ENCODE measurements at regions not wholly inside any gene's neighbourhood (a gene's known extent, or its start where the extent isn't known, plus 50 kb on each side); places are given as distances from the start of the nearest gene placed in this dataset.

GRCh38 chr7:15863951-15864625 lies 177.6 kb upstream of the MEOX2 start:
- no peak overlapping the region for H3K27ac ChIP-seq (ENCODE audit: low read depth, low read length)
- H3K36me3 ChIP-seq (ENCODE audit: control insufficient read depth, low read length), result no peaks in the 10 kb centered on the region
- TF ChIP-seq EZH2phosphoT487 (IDR thresholded peaks at IDR 0.05; ENCODE audit: borderline replicate concordance, low read length), result no peak
- H3K9me2 ChIP-seq (replicated peaks; ENCODE audit: control insufficient read depth, low read length), result 0 out of 2 replicates have a peak, but pooled peaks cover 3% of the 10 kb centered on the region
- no peaks in the 10 kb centered on the region for H3K9me3 ChIP-seq (ENCODE audit: control insufficient read depth, insufficient read depth, low read length)
- H3K27me3 ChIP-seq (ENCODE audit: control insufficient read depth, low read length), result no peaks in the 10 kb centered on the region
- no peaks in the 10 kb centered on the region for H3K4me1 ChIP-seq (ENCODE audit: control insufficient read depth, low read length)
- no peak overlapping the region for H3K4me3 ChIP-seq (ENCODE audit: low read length)
- no peaks in the 10 kb centered on the region for H3K79me2 ChIP-seq (ENCODE audit: control insufficient read depth, low read length)
- no peaks in the 10 kb centered on the region for H4K20me1 ChIP-seq (ENCODE audit: control insufficient read depth, insufficient read depth, low read depth, low read length)
- H3F3A ChIP-seq (ENCODE audit: control insufficient read depth, insufficient read depth), result no peaks in the 10 kb centered on the region
- no peak overlapping the region for H3K4me2 ChIP-seq (ENCODE audit: low read length)

- Histone ChIP-seq H4K20me1 (ENCODE audit: control insufficient read depth, insufficient read depth, low read depth, low read length) (no peaks in the 10 kb centered on the region), H3K79me2 (ENCODE audit: control insufficient read depth, low read length) (no peaks in the 10 kb centered on the region), H3K9me2 (replicated peaks; ENCODE audit: control insufficient read depth, low read length) (0 out of 2 replicates have a peak, but pooled peaks cover 3% of the 10 kb centered on the region), H3K9me3 (ENCODE audit: control insufficient read depth, insufficient read depth, low read length) (no peaks in the 10 kb centered on the region), H3K27me3 (ENCODE audit: control insufficient read depth, low read length) (no peaks in the 10 kb centered on the region), H3K4me3 (ENCODE audit: low read length) (no peak overlapping the region), H3K4me2 (ENCODE audit: low read length) (no peak overlapping the region), H3K4me1 (ENCODE audit: control insufficient read depth, low read length) (no peaks in the 10 kb centered on the region), H3F3A (ENCODE audit: control insufficient read depth, insufficient read depth) (no peaks in the 10 kb centered on the region), H3K27ac (ENCODE audit: low read depth, low read length) (no peak overlapping the region), H3K36me3 (ENCODE audit: control insufficient read depth, low read length) (no peaks in the 10 kb centered on the region)
- TF ChIP-seq EZH2phosphoT487 (IDR thresholded peaks at IDR 0.05; ENCODE audit: borderline replicate concordance, low read length) (no peak), CTCF (IDR thresholded peaks at IDR 0.05; ENCODE audit: low read depth, low read length, poor library complexity, severe bottlenecking) (no peak)
Measured at GRCh38 chr7:15862781-15863165, 176.3 kb upstream of the MEOX2 start.

- 0 out of 2 replicates have a peak, but pooled peaks cover 3% of the 10 kb centered on the region for H3K9me2 ChIP-seq (replicated peaks; ENCODE audit: control insufficient read depth, low read length)
Measured at GRCh38 chr7:15862016-15862780, 175.7 kb upstream of the MEOX2 start.

More at GRCh38 chr7:15862016-15862780, 175.7 kb upstream of the MEOX2 start:
- Histone ChIP-seq H3K9me3 (ENCODE audit: control insufficient read depth, insufficient read depth, low read length) (no peaks in the 10 kb centered on the region), H3K4me1 (ENCODE audit: control insufficient read depth, low read length) (no peaks in the 10 kb centered on the region), H3F3A (ENCODE audit: control insufficient read depth, insufficient read depth) (no peaks in the 10 kb centered on the region), H3K36me3 (ENCODE audit: control insufficient read depth, low read length) (no peaks in the 10 kb centered on the region), H3K79me2 (ENCODE audit: control insufficient read depth, low read length) (no peaks in the 10 kb centered on the region), H3K4me2 (ENCODE audit: low read length) (no peak overlapping the region), H3K27ac (ENCODE audit: low read depth, low read length) (no peak overlapping the region), H3K27me3 (ENCODE audit: control insufficient read depth, low read length) (no peaks in the 10 kb centered on the region), H4K20me1 (ENCODE audit: control insufficient read depth, insufficient read depth, low read depth, low read length) (no peaks in the 10 kb centered on the region), H3K4me3 (ENCODE audit: low read length) (no peak overlapping the region)
- TF ChIP-seq CTCF (IDR thresholded peaks at IDR 0.05; ENCODE audit: low read depth, low read length, poor library complexity, severe bottlenecking) (no peak), EZH2phosphoT487 (IDR thresholded peaks at IDR 0.05; ENCODE audit: borderline replicate concordance, low read length) (no peak)

Measured in DOHH2 (cell line).